Choroid plexus epithelial cell (primary cell): ENCODE measurements at regions not wholly inside any gene's neighbourhood (a gene's known extent, or its start where the extent isn't known, plus 50 kb on each side); places are given as distances from the start of the nearest gene placed in this dataset.

Experiments
- DNase-seq: peaks from one replicate; pipeline ENCODE4 v3.0.0-alpha.2; 2010; ENCODE audit warnings: low read depth
- H3K4me3 ChIP-seq: 2 replicates; pipeline ENCODE4 v1.5.1; 2011; ENCODE audit warnings: low read depth, mild to moderate bottlenecking, control low read depth, low read length, moderate library complexity
- TF ChIP-seq, protein P1 (sequence below): conservative IDR thresholded peaks from 2 replicates; pipeline ENCODE4 v1.5.1; 2011; ENCODE audit warnings: low read depth, mild to moderate bottlenecking, control low read depth, inconsistent platforms, low read length, moderate library complexity

DNA sequence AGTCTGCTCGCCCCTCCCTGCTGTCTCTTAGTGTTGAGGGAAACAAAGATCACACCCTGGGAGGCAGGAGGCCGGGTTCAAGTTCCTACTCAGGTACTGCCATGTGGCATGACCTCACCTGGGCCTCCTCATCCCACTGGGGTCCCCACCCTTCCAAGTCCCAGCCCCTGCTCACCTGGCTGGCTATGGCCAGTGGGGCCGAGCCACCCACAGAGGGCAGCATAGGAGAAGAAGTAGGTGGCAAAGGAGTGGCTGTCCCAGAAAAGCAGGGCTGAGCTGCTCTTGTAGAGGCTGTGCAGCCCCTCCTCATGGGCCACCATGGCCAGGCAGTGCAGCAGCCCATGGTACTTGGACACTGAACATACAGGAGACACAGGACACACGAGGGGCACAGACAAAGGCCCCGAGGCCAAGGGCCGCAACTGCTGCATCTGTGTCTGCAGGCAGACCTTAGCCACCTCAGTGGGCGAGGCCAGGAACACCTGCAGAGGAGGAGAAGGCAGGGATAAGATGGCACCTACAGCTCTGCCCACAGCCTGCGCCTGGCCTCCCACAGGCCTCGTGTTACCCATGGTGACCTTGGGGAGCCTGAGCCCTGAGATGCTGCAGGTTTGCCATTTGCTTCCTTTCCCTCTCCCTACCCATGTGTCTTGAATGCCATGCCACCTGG lies 50.6 kb upstream of the MPEG1 start:
- H3K4me3 ChIP-seq: no peak overlapping the region
- no peak for DNase-seq
- TF ChIP-seq, protein P1, sequence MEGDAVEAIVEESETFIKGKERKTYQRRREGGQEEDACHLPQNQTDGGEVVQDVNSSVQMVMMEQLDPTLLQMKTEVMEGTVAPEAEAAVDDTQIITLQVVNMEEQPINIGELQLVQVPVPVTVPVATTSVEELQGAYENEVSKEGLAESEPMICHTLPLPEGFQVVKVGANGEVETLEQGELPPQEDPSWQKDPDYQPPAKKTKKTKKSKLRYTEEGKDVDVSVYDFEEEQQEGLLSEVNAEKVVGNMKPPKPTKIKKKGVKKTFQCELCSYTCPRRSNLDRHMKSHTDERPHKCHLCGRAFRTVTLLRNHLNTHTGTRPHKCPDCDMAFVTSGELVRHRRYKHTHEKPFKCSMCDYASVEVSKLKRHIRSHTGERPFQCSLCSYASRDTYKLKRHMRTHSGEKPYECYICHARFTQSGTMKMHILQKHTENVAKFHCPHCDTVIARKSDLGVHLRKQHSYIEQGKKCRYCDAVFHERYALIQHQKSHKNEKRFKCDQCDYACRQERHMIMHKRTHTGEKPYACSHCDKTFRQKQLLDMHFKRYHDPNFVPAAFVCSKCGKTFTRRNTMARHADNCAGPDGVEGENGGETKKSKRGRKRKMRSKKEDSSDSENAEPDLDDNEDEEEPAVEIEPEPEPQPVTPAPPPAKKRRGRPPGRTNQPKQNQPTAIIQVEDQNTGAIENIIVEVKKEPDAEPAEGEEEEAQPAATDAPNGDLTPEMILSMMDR: no peak
